ENCODE measurements at regions not wholly inside any gene's neighbourhood (a gene's known extent, or its start where the extent isn't known, plus 50 kb on each side); places are given as distances from the start of the nearest gene placed in this dataset.

- TF ChIP-seq CTCF (IDR thresholded peaks at IDR 0.05) (no peak), POLR2A (IDR thresholded peaks at IDR 0.05) (no peak)
Observed at GRCh38 chr13:23060959-23061358, 119.8 kb upstream of the SGCG start.
